ENCODE measurements at regions not wholly inside any gene's neighbourhood (a gene's known extent, or its start where the extent isn't known, plus 50 kb on each side); places are given as distances from the start of the nearest gene placed in this dataset.

GRCh38 chr20:41969656-41970055 lies 351.5 kb upstream of the CHD6 start (continued):
- no peak for TF ChIP-seq NANOG (IDR thresholded peaks at IDR 0.05; ENCODE audit: insufficient read depth, low read depth, low read length, poor library complexity, severe bottlenecking)

Measured in H1 (cell line).